Muscle of leg (tissue), 3 donors: ENCODE measurements at regions not wholly inside any gene's neighbourhood (a gene's known extent, or its start where the extent isn't known, plus 50 kb on each side); places are given as distances from the start of the nearest gene placed in this dataset.
"Not testable (repeated sequence)": the region's sequence is repeated elsewhere in the genome, so short reads cannot be mapped to it uniquely, and the experiment has no call there.

ENCODE experiments used
- DNase-seq: peaks from one replicate; pipeline ENCODE4 v3.0.0; 2013
- H3K27ac ChIP-seq: one replicate; pipeline ENCODE4 v1.5.1; 2013; ENCODE audit warnings: mild to moderate bottlenecking, low read length, control low read depth
- H3K27me3 ChIP-seq: one replicate; pipeline ENCODE4 v1.6.1; 2013; ENCODE audit warnings: low read length; ENCODE audit not compliant: control insufficient read depth, insufficient read depth
- H3K36me3 ChIP-seq: one replicate; pipeline ENCODE4 v1.6.1; 2013; ENCODE audit warnings: low read length; ENCODE audit not compliant: control insufficient read depth, insufficient read depth
- H3K4me1 ChIP-seq: one replicate; pipeline ENCODE4 v1.6.1; 2013; ENCODE audit warnings: low read length; ENCODE audit not compliant: control insufficient read depth, insufficient read depth
- H3K4me3 ChIP-seq: one replicate; pipeline ENCODE4 v1.5.1; 2013; ENCODE audit warnings: low read length, control low read depth
- H3K9me3 ChIP-seq: replicated peaks from 2 replicates; pipeline ENCODE4 v1.6.1; 2013; ENCODE audit warnings: low read depth, low read length; ENCODE audit not compliant: control insufficient read depth
- WGBS: methylation state at CpG from one replicate; pipeline ENCODE4 v1.1.5; 2013; ENCODE audit warnings: missing lambda C conversion rate; ENCODE audit not compliant: insufficient coverage; 5-methylcytosine and 5-hydroxymethylcytosine counted together

- not testable (repeated sequence) for H3K9me3 ChIP-seq, H3K4me1 ChIP-seq, H3K27ac ChIP-seq, H3K36me3 ChIP-seq, DNase-seq, H3K27me3 ChIP-seq, H3K4me3 ChIP-seq
- WGBS, result 89% methylated on average over 1 of the region's 4 CpGs
Observed at GRCh38 chr2:101578135-101578534, 103.2 kb upstream of the RFX8 start.

- peak; percentile 59 for DNase-seq
- Histone ChIP-seq H3K9me3 (peaks cover 2% of the 10 kb centered on the region), H3K4me1 (no peaks in the 10 kb centered on the region), H3K4me3 (no peak overlapping the region), H3K36me3 (no peaks in the 10 kb centered on the region), H3K27me3 (no peaks in the 10 kb centered on the region), H3K27ac (no peak overlapping the region)
- no CpG with 5 or more reads among the region's 2 CpGs for WGBS
Observed at GRCh38 chr2:101577173-101577572, 102.3 kb upstream of the RFX8 start.

- H3K9me3 ChIP-seq, result peaks cover 2% of the 10 kb centered on the region
- H3K4me3 ChIP-seq, result no peak overlapping the region
- DNase-seq, result no peak
- no peaks in the 10 kb centered on the region for H3K4me1 ChIP-seq
- H3K36me3 ChIP-seq, result no peaks in the 10 kb centered on the region
- WGBS, result 70% methylated on average over 2 of the region's 6 CpGs
- no peak overlapping the region for H3K27ac ChIP-seq
- no peaks in the 10 kb centered on the region for H3K27me3 ChIP-seq
Observed at GRCh38 chr2:101574622-101575021, 99.7 kb upstream of the RFX8 start.

- Histone ChIP-seq H3K36me3 (no peaks in the 10 kb centered on the region), H3K27me3 (no peaks in the 10 kb centered on the region), H3K27ac (no peak overlapping the region), H3K4me1 (no peaks in the 10 kb centered on the region), H3K4me3 (no peak overlapping the region), H3K9me3 (peaks cover 2% of the 10 kb centered on the region)
- no CpG with 5 or more reads among the region's 1 CpG for WGBS
- DNase-seq, result no peak
Observed at GRCh38 chr2:101571951-101572350, 97.0 kb upstream of the RFX8 start.

GRCh38 chr2:101569886-101570520, 95.1 kb upstream of the RFX8 start:
- H3K4me1 ChIP-seq, result no peaks in the 10 kb centered on the region
- H3K27me3 ChIP-seq, result no peaks in the 10 kb centered on the region
- no peak overlapping the region for H3K4me3 ChIP-seq
- peaks cover 2% of the 10 kb centered on the region for H3K9me3 ChIP-seq
- no peak overlapping the region for H3K27ac ChIP-seq
- no peaks in the 10 kb centered on the region for H3K36me3 ChIP-seq
- WGBS, result no CpG with 5 or more reads among the region's 7 CpGs
- no peak for DNase-seq

- Histone ChIP-seq H3K36me3 (no peaks in the 10 kb centered on the region), H3K4me3 (no peak overlapping the region), H3K4me1 (no peaks in the 10 kb centered on the region), H3K27me3 (peaks cover 2% of the 10 kb centered on the region), H3K9me3 (peaks cover 2% of the 10 kb centered on the region), H3K27ac (no peak overlapping the region)
- no peak for DNase-seq
- no CpG with 5 or more reads among the region's 1 CpG for WGBS
Observed at GRCh38 chr2:101568969-101569368, 94.1 kb upstream of the RFX8 start.

- Histone ChIP-seq H3K4me1 (no peaks in the 10 kb centered on the region), H3K9me3 (no peaks in the 10 kb centered on the region), H3K36me3 (no peaks in the 10 kb centered on the region), H3K27ac (no peak overlapping the region), H3K4me3 (no peak overlapping the region), H3K27me3 (peaks cover 2% of the 10 kb centered on the region)
- 100% methylated on average over 1 of the region's 6 CpGs for WGBS
- DNase-seq, result no peak
Observed at GRCh38 chr2:101566632-101567228, 91.8 kb upstream of the RFX8 start.

GRCh38 chr2:101563849-101564248, 88.9 kb upstream of the RFX8 start:
- no peak for DNase-seq
- no peak overlapping the region for H3K27ac ChIP-seq
- H3K27me3 ChIP-seq, result peaks cover 2% of the 10 kb centered on the region
- 100% methylated on average over 2 of the region's 4 CpGs for WGBS
- H3K4me1 ChIP-seq, result peaks cover 8% of the 10 kb centered on the region
- no peaks in the 10 kb centered on the region for H3K9me3 ChIP-seq
- H3K36me3 ChIP-seq, result no peaks in the 10 kb centered on the region
- no peak overlapping the region for H3K4me3 ChIP-seq

GRCh38 chr2:101560780-101561315, 85.9 kb upstream of the RFX8 start:
- Histone ChIP-seq H3K4me1 (peaks cover 18% of the 10 kb centered on the region), H3K27me3 (peaks cover 2% of the 10 kb centered on the region), H3K4me3 (no peak overlapping the region), H3K27ac (no peak overlapping the region), H3K36me3 (no peaks in the 10 kb centered on the region), H3K9me3 (no peaks in the 10 kb centered on the region)
- no peak for DNase-seq
- WGBS, result 92% methylated on average over 6 of the region's 6 CpGs

- peaks cover 21% of the 10 kb centered on the region for H3K4me1 ChIP-seq
- no peak overlapping the region for H3K4me3 ChIP-seq
- peak; percentile 63 for DNase-seq
- H3K27ac ChIP-seq, result peak overlapping the region; percentile 73
- 71% methylated on average over 2 of the region's 7 CpGs for WGBS
- peaks cover 2% of the 10 kb centered on the region for H3K27me3 ChIP-seq
- no peaks in the 10 kb centered on the region for H3K9me3 ChIP-seq
- no peaks in the 10 kb centered on the region for H3K36me3 ChIP-seq
Observed at GRCh38 chr2:101559551-101559950, 84.6 kb upstream of the RFX8 start.
